Heart right ventricle (tissue), 16 donors: ENCODE measurements at regions not wholly inside any gene's neighbourhood (a gene's known extent, or its start where the extent isn't known, plus 50 kb on each side); places are given as distances from the start of the nearest gene placed in this dataset.
A peak's percentile ranks its signal among the peaks of the same experiment; 100 is the strongest.

Source experiments
- ATAC-seq, 8 donors: fragments of 200-7000 bp; cut with Tn5 transposase; one replicate each; pipeline ENCODE4 v1.9.1; 2020; ENCODE audit warnings: mild to moderate bottlenecking in 8 of 8, moderate library complexity in 8 of 8, moderate number of reproducible peaks in 1 of 8
- DNase-seq, 2 donors: peaks; one replicate each; pipeline ENCODE4 v3.0.0-alpha.2; 2020
- H3K27ac ChIP-seq, 10 donors: fragments of 200-600 bp; sonication (generic) in 2 of 10; one replicate each; pipeline versions ENCODE4 v1.5.0 to v1.8.0; 2020 to 2022; ENCODE audit warnings: mild to moderate bottlenecking in 3 of 10
- H3K27me3 ChIP-seq, 7 donors: fragments of 200-600 bp; one replicate each; pipeline ENCODE4 v1.8.0; 2021 to 2022; ENCODE audit warnings: mild to moderate bottlenecking in 2 of 7
- H3K36me3 ChIP-seq, 9 donors: fragments of 200-600 bp; sonication (generic) in 1 of 9; one replicate each; pipeline versions ENCODE4 v1.5.0 to v1.8.0; 2020 to 2022; ENCODE audit warnings: mild to moderate bottlenecking in 2 of 9
- H3K4me1 ChIP-seq, 9 donors: fragments of 200-600 bp; sonication (generic) in 1 of 9; one replicate each; pipeline versions ENCODE4 v1.5.0 to v1.8.0; 2020 to 2022; ENCODE audit warnings: mild to moderate bottlenecking in 4 of 9
- H3K4me3 ChIP-seq, 10 donors: fragments of 200-600 bp; sonication (generic) in 2 of 10; one replicate each; pipeline versions ENCODE4 v1.5.0 to v1.8.0; 2020 to 2022; ENCODE audit warnings: mild to moderate bottlenecking in 7 of 10, moderate library complexity in 2 of 10
- H3K9me3 ChIP-seq, 11 donors: fragments of 200-600 bp in 10 of 11; sonication (generic) in 2 of 11; one replicate each; pipeline versions ENCODE4 v1.5.0 to v1.8.0; 2013 to 2022; ENCODE audit warnings: mild to moderate bottlenecking in 2 of 11, control low read depth in 1 of 11, moderate library complexity in 1 of 11
- WGBS, 2 donors: extraction: QIAGEN DNeasy Blood & Tissue Kit; methylation state at CpG; one replicate each; pipeline ENCODE4 v1.1.7; 2013; ENCODE audit warnings: inconsistent platforms in 1 of 2; 5-methylcytosine and 5-hydroxymethylcytosine counted together
- intact Hi-C, 10 donors: fragments of 100-400 bp; cut with DNase I; formaldehyde crosslinking; loops; one replicate each; pipeline versions ENCODE4 v1.11.1 to v1.14.2; 2022
- TF ChIP-seq, protein P1 (sequence below), 9 donors: fragments of 200-600 bp; sonication (generic) in 2 of 9; IDR thresholded peaks; one replicate each; pipeline versions ENCODE4 v1.5.0 to v1.8.0; 2021 to 2022; ENCODE audit warnings: antibody characterized with exemption in 9 of 9, mild to moderate bottlenecking in 5 of 9, moderate library complexity in 1 of 9
- donor health status: Arrhythmogenic right ventricular cardiomyopathy.
- donor health status: ischemic (EF 13 %, LVEDD 7.1; RV severe dilation, severe dysfunction).
- donor health status: healthy with polysubstance abuse.
- donor health status: DM: no; HTN: yes; CAD: no.
- donor health status: DM: no; HTN: no; CAD: no.
- donor health status: ischemic (EF 25% LVEDD 6.9; RV normal size, moderate dysfunction).
- donor health status: ischemic (EF 25% LVEDD 5.7; RV mildly dilated, moderate dysfunction).
- donor health status: healthy.
- donor health status: DM: yes; HTN: yes; CAD: no.
- donor health status: Ischemic cardiomyopathy.
- donor health status: ischemic (EF 35%, LVEDD 5.7; RV mildly dilated, moderate dysfunction).
- donor health status: nonischemic (EF 11% LVEDD 7.7; RV severe dilation, severe dysfunction).
- donor health status: DM: yes; HTN: yes; CAD: no.
- donor health status: PGD.
- donor health status: ischemic (EF 29% LVEDD 5.4; RV normal size, mild dysfunction).
- donor health status: nonischemic (EF 23%, LVEDD 6.1; RV moderate dilation, normal function).

GRCh38 chr11:86153439-86153838, 84.6 kb upstream of the PICALM start:
- no peaks in the 10 kb centered on the region for H3K27me3 ChIP-seq
- H3K4me1 ChIP-seq, result peaks cover 10 to 44% (median 23%) of the 10 kb centered on the region in 9 donors
- no peak overlapping the region for H3K4me3 ChIP-seq
- ATAC-seq (no peak), DNase-seq (no peak)
- H3K36me3 ChIP-seq, result no peaks in the 10 kb centered on the region
- no peaks in the 10 kb centered on the region for H3K9me3 ChIP-seq
- intact Hi-C loops, result no loop called here
- 63 to 67% methylated on average over 1 of the region's 1 CpG for WGBS, 2 donors
- no peak overlapping the region for H3K27ac ChIP-seq
- TF ChIP-seq, protein P1, sequence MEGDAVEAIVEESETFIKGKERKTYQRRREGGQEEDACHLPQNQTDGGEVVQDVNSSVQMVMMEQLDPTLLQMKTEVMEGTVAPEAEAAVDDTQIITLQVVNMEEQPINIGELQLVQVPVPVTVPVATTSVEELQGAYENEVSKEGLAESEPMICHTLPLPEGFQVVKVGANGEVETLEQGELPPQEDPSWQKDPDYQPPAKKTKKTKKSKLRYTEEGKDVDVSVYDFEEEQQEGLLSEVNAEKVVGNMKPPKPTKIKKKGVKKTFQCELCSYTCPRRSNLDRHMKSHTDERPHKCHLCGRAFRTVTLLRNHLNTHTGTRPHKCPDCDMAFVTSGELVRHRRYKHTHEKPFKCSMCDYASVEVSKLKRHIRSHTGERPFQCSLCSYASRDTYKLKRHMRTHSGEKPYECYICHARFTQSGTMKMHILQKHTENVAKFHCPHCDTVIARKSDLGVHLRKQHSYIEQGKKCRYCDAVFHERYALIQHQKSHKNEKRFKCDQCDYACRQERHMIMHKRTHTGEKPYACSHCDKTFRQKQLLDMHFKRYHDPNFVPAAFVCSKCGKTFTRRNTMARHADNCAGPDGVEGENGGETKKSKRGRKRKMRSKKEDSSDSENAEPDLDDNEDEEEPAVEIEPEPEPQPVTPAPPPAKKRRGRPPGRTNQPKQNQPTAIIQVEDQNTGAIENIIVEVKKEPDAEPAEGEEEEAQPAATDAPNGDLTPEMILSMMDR (IDR thresholded peaks at IDR 0.05), result no peak

- intact Hi-C loops, result no loop called here
- TF ChIP-seq, protein P1 (IDR thresholded peaks at IDR 0.05), result no peak
- Histone ChIP-seq H3K4me1 (peaks cover 10 to 44% (median 23%) of the 10 kb centered on the region in 9 donors), H3K4me3 (no peak overlapping the region), H3K27me3 (no peaks in the 10 kb centered on the region), H3K27ac (peak overlapping the region in 1 of 10 donors; percentile 77), H3K36me3 (no peaks in the 10 kb centered on the region), H3K9me3 (no peaks in the 10 kb centered on the region)
- DNase-seq (no peak), ATAC-seq (no peak)
- WGBS, 2 donors, result 97 to 99% methylated on average over 2 of the region's 2 CpGs
Observed at GRCh38 chr11:86152901-86153300, 84.0 kb upstream of the PICALM start.

GRCh38 chr11:86152006-86152862, 83.3 kb upstream of the PICALM start:
- Histone ChIP-seq H3K27me3 (no peaks in the 10 kb centered on the region), H3K4me3 (no peak overlapping the region)

DNA sequence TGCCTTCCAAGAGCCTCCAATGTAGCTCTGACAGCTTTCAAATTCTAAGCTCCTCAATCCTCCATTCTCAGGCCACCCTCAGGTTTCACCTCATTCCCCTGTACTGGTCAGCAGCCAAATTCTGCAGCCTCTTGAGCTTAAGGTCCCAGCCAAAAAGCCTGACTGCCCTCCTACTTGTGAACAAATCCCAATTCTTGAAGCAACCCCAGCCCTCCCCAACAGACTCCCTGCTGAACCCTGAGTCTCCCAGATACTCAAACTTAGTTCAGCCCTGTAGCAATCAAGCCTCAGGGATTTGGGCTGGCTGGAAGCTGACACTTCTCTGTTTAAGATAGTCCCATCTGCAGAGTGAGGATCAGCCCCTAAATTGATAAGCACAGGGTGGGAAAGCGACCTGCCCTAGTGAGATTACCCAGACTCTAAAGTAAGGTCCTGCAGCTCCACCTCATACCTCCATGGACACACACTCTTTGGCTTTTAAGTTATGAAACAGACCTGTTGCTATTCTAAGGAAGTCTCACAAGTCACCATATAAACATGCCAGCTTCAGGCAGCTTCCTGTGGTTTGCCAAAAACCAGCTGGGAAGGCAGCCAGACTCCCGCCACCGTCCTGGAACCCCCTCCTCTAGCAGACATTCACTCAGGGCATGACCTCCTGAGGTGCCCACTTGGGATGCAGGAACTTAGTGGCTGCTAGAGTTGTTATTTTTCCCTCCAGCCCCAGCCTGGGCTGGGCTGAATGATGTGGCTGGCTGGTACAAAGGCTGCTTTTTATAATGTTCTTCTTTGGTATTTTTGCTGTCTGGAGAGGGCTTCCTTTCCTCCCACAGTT, 82.5 kb upstream of the PICALM start:
- TF ChIP-seq, protein P1 (IDR thresholded peaks at IDR 0.05), result no peak
- Histone ChIP-seq H3K27me3 (no peaks in the 10 kb centered on the region), H3K27ac (peak overlapping the region; percentile 20 to 77 (median 52)), H3K4me1 (peaks cover 10 to 38% (median 23%) of the 10 kb centered on the region in 9 donors), H3K9me3 (no peaks in the 10 kb centered on the region), H3K4me3 (no peak overlapping the region), H3K36me3 (no peaks in the 10 kb centered on the region)
- WGBS, 2 donors, result 6 to 14% methylated on average over 3 of the region's 3 CpGs
- intact Hi-C loops, result no loop called here
- peak in 1 of 2 donors; percentile 47 for DNase-seq
- ATAC-seq, result peak; percentile 59 to 82 (median 70)

More at GRCh38 chr11:86152006-86152862, 83.3 kb upstream of the PICALM start:
- intact Hi-C loops, result no loop called here
- Histone ChIP-seq H3K4me1 (peaks cover 10 to 44% (median 23%) of the 10 kb centered on the region in 9 donors), H3K36me3 (no peaks in the 10 kb centered on the region), H3K27ac (peak overlapping the region in 8 of 10 donors; percentile 20 to 77 (median 57)), H3K9me3 (no peaks in the 10 kb centered on the region)
- peak in 3 of 8 donors; percentile 13 to 25 (median 22) for ATAC-seq
- no peak for DNase-seq
- 37 to 41% methylated on average over 2 of the region's 2 CpGs for WGBS, 2 donors
- TF ChIP-seq, protein P1 (IDR thresholded peaks at IDR 0.05), result no peak
